Heart left ventricle (tissue), 13 donors: ENCODE measurements at regions not wholly inside any gene's neighbourhood (a gene's known extent, or its start where the extent isn't known, plus 50 kb on each side); places are given as distances from the start of the nearest gene placed in this dataset.

ENCODE experiments used
- POLR2A ChIP-seq, 2 donors: fragments of 450-650 bp; IDR thresholded peaks; one replicate each; pipeline ENCODE4 v1.6.1; 2017; ENCODE audit warnings: antibody characterized with exemption in 2 of 2, mild to moderate bottlenecking in 2 of 2, moderate library complexity in 2 of 2
- TF ChIP-seq, protein P1 (sequence below), 12 donors: fragments of 200-600 bp; sonication (generic) in 4 of 12; IDR thresholded peaks; one replicate each; pipeline versions ENCODE4 v1.5.0 to v1.8.0; 2018 to 2022; ENCODE audit warnings: antibody characterized with exemption in 12 of 12, mild to moderate bottlenecking in 5 of 12
- donor health status: ischemic (EF 13 %, LVEDD 7.1; RV severe dilation, severe dysfunction).
- donor health status: DM: no; HTN: yes; CAD: no.
- donor health status: DM: no; HTN: no; CAD: no.
- donor health status: ischemic (EF 25% LVEDD 6.9; RV normal size, moderate dysfunction).
- donor health status: ischemic (EF 25% LVEDD 5.7; RV mildly dilated, moderate dysfunction).
- donor health status: ischemic (EF 35%, LVEDD 5.7; RV mildly dilated, moderate dysfunction).
- donor health status: nonischemic (EF 11% LVEDD 7.7; RV severe dilation, severe dysfunction).
- donor health status: DM: yes; HTN: yes; CAD: no.
- donor health status: PGD.
- donor health status: ischemic (EF 29% LVEDD 5.4; RV normal size, mild dysfunction).
- donor health status: nonischemic (EF 23%, LVEDD 6.1; RV moderate dilation, normal function).

DNA sequence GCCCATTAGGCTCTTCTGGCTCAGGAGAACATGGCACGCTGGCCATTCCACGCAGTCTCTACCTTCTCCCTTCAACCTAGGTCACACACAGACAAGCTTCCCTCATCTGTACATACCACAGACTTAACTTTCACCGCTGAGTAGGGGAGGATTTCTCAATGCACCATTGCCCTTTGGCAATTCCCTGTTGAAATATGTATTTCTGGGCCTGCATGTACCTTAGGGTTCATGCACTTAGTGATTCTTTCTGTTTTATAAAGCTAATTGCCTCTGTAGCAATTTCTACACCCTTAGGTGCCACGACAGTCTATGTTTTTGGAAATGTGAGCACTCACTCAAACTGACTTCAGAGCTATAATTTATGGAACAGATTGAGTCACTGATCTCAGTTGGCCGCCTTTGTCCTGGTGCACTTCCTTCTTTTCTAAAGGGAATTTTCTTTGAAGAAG is 253.8 kb upstream of the PRDM1 start:
- TF ChIP-seq, protein P1, sequence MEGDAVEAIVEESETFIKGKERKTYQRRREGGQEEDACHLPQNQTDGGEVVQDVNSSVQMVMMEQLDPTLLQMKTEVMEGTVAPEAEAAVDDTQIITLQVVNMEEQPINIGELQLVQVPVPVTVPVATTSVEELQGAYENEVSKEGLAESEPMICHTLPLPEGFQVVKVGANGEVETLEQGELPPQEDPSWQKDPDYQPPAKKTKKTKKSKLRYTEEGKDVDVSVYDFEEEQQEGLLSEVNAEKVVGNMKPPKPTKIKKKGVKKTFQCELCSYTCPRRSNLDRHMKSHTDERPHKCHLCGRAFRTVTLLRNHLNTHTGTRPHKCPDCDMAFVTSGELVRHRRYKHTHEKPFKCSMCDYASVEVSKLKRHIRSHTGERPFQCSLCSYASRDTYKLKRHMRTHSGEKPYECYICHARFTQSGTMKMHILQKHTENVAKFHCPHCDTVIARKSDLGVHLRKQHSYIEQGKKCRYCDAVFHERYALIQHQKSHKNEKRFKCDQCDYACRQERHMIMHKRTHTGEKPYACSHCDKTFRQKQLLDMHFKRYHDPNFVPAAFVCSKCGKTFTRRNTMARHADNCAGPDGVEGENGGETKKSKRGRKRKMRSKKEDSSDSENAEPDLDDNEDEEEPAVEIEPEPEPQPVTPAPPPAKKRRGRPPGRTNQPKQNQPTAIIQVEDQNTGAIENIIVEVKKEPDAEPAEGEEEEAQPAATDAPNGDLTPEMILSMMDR (IDR thresholded peaks at IDR 0.05) = no peak
- no peak for TF ChIP-seq POLR2A (IDR thresholded peaks at IDR 0.05)
